ENCODE measurements at regions not wholly inside any gene's neighbourhood (a gene's known extent, or its start where the extent isn't known, plus 50 kb on each side); places are given as distances from the start of the nearest gene placed in this dataset.

DNA sequence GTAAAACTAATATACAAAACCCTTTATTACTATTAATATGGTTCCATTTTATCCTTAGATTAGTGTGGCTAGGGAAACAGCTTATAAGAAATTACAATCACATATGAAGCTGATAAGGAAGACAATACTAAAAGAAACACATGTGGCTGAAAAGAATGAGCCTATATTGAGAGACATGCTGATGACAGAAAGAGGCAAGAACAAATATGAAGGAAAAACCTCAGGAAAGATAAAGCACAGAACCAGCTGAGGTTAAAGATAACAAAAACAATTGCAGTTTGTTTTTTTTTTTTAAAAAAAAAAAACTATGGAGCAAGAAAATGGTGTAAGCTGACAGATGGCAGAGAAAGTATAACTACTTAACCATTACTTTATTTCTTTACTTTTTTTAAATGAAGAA is 69.2 kb upstream of the OSBPL8 start:
- TF ChIP-seq, protein P1, sequence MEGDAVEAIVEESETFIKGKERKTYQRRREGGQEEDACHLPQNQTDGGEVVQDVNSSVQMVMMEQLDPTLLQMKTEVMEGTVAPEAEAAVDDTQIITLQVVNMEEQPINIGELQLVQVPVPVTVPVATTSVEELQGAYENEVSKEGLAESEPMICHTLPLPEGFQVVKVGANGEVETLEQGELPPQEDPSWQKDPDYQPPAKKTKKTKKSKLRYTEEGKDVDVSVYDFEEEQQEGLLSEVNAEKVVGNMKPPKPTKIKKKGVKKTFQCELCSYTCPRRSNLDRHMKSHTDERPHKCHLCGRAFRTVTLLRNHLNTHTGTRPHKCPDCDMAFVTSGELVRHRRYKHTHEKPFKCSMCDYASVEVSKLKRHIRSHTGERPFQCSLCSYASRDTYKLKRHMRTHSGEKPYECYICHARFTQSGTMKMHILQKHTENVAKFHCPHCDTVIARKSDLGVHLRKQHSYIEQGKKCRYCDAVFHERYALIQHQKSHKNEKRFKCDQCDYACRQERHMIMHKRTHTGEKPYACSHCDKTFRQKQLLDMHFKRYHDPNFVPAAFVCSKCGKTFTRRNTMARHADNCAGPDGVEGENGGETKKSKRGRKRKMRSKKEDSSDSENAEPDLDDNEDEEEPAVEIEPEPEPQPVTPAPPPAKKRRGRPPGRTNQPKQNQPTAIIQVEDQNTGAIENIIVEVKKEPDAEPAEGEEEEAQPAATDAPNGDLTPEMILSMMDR (conservative IDR thresholded peaks at IDR 0.05; ENCODE audit: low read depth, low read length): no peak
- TF ChIP-seq EZH2 (IDR thresholded peaks at IDR 0.05; ENCODE audit: borderline replicate concordance, low read depth, low read length, poor library complexity, severe bottlenecking): no peak

All from A673 (cell line).